SJSA1 (cell line): ENCODE measurements at regions not wholly inside any gene's neighbourhood (a gene's known extent, or its start where the extent isn't known, plus 50 kb on each side); places are given as distances from the start of the nearest gene placed in this dataset.

Source experiments
- DNase-seq, 2 experiments: peaks; one replicate each; pipeline ENCODE4 v3.0.0-alpha.2; 2015 to 2020; ENCODE audit warnings: low spot score in 2 of 2, low read depth in 1 of 2
- H3K27ac ChIP-seq: fragments of 250-450 bp; sonication (Bioruptor Pico); 2 replicates; pipeline ENCODE4 v1.5.1; 2020; ENCODE audit warnings: mild to moderate bottlenecking, moderate library complexity
- H3K27me3 ChIP-seq: fragments of 250-450 bp; sonication (Bioruptor Pico); replicated peaks from 2 replicates; pipeline ENCODE4 v1.5.1; 2020; ENCODE audit warnings: mild to moderate bottlenecking, moderate library complexity
- H3K36me3 ChIP-seq: fragments of 250-450 bp; sonication (Bioruptor Pico); 2 replicates; pipeline ENCODE4 v1.5.1; 2020; ENCODE audit warnings: mild to moderate bottlenecking
- H3K4me1 ChIP-seq: fragments of 250-450 bp; sonication (Bioruptor Pico); replicated peaks from 2 replicates; pipeline ENCODE4 v1.6.1; 2021; ENCODE audit warnings: mild to moderate bottlenecking
- H3K4me3 ChIP-seq: fragments of 250-450 bp; sonication (Bioruptor Pico); 2 replicates; pipeline ENCODE4 v1.5.1; 2020; ENCODE audit warnings: mild to moderate bottlenecking
- H3K9me3 ChIP-seq: fragments of 250-450 bp; sonication (Bioruptor Pico); replicated peaks from 2 replicates; pipeline ENCODE4 v1.5.1; 2020; ENCODE audit warnings: mild to moderate bottlenecking

DNA sequence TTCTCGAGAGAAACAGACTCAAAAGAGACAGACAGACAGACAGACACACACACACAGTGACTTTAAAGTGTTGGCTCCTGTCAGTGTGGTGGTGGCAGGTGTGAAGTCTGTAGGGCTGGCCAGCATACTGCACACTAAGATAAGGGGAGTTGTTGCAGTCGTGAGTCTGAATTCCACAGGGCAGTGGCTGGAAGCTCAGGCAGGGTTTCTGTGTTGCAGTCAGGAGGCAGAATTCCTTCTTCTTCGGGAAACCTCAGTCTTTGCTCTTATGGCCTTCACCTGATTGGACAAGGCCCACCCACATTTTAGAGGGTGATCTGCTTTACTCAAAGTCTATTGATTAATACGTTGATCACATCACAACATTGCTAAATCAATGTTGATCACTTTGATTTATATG lies 478.4 kb upstream of the HS6ST1 start:
- DNase-seq: peak in 1 of 2 experiments; percentile 19
- Histone ChIP-seq H3K36me3 (no peaks in the 10 kb centered on the region), H3K27me3 (no peaks in the 10 kb centered on the region; the same call in 1 of the 2 replicates), H3K4me1 (no peaks in the 10 kb centered on the region), H3K9me3 (no peaks in the 10 kb centered on the region), H3K27ac (no peak overlapping the region), H3K4me3 (no peak overlapping the region)

DNA sequence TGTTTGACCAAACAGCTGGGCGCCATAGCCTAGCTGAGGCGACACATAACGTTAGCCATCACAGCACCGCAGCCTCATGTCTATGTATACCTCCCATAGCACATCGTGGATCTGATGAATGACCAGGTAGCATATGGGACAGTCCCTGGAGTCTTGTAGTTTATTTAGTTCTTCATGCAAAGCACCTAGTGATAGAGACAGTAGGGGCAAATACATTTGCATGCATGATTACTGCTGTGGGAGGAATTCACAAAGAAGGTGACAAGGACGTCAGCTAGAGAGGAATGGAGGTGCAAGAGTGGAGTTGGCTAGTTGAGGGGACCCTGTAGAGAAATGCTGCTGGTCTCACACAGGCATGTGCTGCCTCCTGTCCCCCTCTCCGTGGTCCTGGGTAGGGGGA lies 478.9 kb upstream of the HS6ST1 start:
- no peaks in the 10 kb centered on the region for H3K4me1 ChIP-seq
- no peak for DNase-seq
- no peak overlapping the region for H3K27ac ChIP-seq
- H3K27me3 ChIP-seq: no peaks in the 10 kb centered on the region; the same call in 1 of the 2 replicates
- no peak overlapping the region for H3K4me3 ChIP-seq
- no peaks in the 10 kb centered on the region for H3K9me3 ChIP-seq
- H3K36me3 ChIP-seq: no peaks in the 10 kb centered on the region

DNA sequence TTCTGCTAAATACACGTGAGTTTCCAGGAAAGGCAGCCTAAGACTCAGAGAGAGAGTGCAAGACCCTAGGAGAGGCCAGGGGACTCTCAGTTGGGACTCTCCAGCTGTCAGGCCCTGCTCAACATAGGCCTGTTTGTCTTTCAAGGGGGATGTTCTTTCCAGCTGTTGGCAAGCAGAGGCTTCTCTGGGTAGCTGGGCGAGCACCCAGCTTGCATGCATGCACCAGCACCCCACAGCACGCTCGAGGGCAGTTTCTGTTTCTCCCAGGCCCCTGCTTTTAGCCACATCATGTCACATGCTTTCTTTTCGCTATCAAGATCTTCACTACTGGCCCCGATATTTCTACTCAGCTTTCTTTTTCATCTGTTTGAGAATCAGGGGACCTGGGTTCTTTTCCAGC lies 479.3 kb upstream of the HS6ST1 start:
- DNase-seq: peak in 1 of 2 experiments; percentile 26
- Histone ChIP-seq H3K4me1 (no peaks in the 10 kb centered on the region), H3K4me3 (no peak overlapping the region), H3K27me3 (no peaks in the 10 kb centered on the region; the same call in 1 of the 2 replicates), H3K27ac (no peak overlapping the region), H3K9me3 (no peaks in the 10 kb centered on the region), H3K36me3 (no peaks in the 10 kb centered on the region)

DNA sequence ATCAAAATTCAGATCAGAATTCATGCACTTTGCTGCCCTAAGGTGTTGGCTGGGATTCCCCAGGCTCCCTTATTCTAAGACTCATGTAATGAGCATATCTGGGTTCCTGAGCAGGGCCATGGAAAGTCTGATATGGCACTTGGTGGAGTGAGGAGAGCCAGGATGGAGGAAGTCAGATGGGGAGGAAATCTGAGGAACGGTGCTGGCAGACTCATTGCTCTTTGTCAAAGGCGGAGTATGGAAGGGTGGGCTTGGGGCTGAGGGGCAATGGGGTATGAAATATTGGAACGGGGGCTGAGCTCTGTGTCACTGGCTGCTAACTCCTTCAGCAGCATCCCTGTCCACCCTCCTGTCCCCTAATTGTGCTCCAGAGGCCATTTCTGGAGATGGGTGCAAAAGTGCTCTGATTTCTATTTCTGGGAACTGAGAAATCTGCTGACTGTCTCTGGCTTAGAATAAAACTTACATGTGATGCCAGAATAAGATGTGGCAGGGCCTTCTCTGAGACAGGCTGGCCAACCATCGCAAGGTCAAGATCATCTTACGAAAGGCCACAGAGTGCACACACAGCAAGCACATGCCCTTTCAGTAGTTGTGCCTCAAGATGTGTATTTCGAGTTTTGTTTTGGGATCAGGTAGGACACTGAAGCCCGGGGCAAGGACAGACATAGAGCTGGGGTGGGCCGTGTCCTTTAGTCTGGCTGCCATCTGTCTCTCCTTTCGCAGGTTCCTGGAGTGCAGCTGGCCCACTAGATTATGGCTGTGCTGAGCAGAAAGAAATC lies 480.0 kb upstream of the HS6ST1 start:
- no peaks in the 10 kb centered on the region; the same call in 1 of the 2 replicates for H3K27me3 ChIP-seq

DNA sequence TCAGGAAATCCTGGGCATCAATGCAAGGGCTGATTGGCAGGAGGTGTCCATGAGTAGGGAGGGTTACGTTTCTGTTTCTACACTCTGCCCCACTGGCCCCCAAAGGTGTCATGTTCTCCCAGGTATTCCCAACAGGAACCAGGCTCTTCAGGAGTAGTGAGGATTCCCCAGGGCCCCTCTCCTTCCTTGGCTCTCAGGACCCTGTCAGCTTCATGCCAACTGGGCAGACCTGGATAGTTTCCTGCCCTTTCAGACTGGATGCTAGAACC lies 480.6 kb upstream of the HS6ST1 start:
- H3K9me3 ChIP-seq: no peaks in the 10 kb centered on the region
- H3K27ac ChIP-seq: no peak overlapping the region
- no peaks in the 10 kb centered on the region for H3K4me1 ChIP-seq
- H3K4me3 ChIP-seq: no peak overlapping the region
- no peaks in the 10 kb centered on the region for H3K36me3 ChIP-seq
- H3K27me3 ChIP-seq: no peaks in the 10 kb centered on the region; the same call in 1 of the 2 replicates
- peak in 1 of 2 experiments; percentile 23 for DNase-seq

More for the DNA sequence above, 480.0 kb upstream of the HS6ST1 start:
- no peak overlapping the region for H3K4me3 ChIP-seq
- H3K36me3 ChIP-seq: no peaks in the 10 kb centered on the region
- no peaks in the 10 kb centered on the region for H3K4me1 ChIP-seq
- DNase-seq: peak in 1 of 2 experiments; percentile 18
- no peaks in the 10 kb centered on the region for H3K9me3 ChIP-seq
- no peak overlapping the region for H3K27ac ChIP-seq

DNA sequence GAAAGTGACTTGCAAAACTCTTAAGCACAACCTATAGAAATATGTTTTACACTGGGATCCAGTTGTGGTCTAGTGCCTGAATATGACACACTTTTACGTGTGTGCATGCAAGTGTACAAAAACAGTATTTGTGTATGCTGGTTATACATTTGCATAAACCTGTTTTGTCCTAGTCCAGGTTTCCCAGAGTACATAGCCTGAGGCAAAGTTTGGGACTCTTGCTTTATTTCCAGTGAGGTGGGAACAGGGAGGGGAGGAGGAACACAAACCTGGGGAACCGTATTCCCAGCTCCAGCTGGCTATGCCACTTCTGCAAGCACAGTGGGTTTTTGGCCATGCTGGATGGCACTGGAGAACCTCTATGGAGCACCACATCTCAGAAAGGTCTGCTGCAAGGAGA lies 481.1 kb upstream of the HS6ST1 start:
- H3K27me3 ChIP-seq: no peaks in the 10 kb centered on the region; the same call in 1 of the 2 replicates
- no peaks in the 10 kb centered on the region for H3K36me3 ChIP-seq
- H3K4me3 ChIP-seq: no peak overlapping the region
- H3K9me3 ChIP-seq: no peaks in the 10 kb centered on the region
- no peaks in the 10 kb centered on the region for H3K4me1 ChIP-seq
- no peak overlapping the region for H3K27ac ChIP-seq
- DNase-seq: no peak

DNA sequence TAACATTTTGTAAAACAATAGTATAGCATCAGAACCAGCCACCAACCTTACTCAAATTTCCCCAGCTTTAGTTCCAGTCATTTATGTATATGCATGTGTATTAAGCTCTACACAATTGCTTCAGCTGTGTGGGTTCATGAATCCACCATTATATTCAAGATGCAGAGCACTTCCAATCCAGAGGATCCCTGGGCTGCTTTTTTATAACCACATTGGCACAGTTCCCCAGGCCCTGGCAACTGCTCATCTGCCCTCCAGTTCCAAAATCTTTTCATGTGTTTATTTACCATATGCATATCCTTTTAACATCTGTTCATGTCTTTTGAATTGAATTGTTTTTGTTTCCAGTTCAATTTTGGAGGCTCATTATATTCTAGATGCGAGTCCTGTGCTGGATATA lies 482.9 kb upstream of the HS6ST1 start:
- no peaks in the 10 kb centered on the region for H3K4me1 ChIP-seq
- H3K27ac ChIP-seq: no peak overlapping the region
- no peak for DNase-seq
- no peaks in the 10 kb centered on the region; the same call in 1 of the 2 replicates for H3K27me3 ChIP-seq
- H3K4me3 ChIP-seq: no peak overlapping the region
- H3K9me3 ChIP-seq: no peaks in the 10 kb centered on the region
- no peaks in the 10 kb centered on the region for H3K36me3 ChIP-seq

DNA sequence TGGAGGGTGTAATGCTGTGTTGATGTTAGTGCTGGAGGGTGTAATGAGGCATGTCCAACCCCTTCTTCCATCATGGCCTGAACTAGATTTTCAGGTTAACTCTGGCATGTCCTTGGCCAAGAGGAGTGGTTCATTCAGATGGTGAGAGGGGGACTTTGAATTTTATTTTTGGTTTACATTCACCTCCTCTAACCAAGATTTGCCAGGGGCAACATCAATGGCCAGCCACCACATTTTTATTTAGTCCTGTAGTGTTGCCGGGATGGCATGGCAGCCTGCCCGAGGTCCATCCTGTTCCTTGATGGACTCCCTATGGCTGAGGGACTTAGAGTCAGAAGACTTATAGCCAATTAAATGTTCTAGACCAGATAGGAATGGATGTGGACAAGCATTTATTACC lies 484.6 kb upstream of the HS6ST1 start:
- H3K9me3 ChIP-seq: no peaks in the 10 kb centered on the region
- no peak overlapping the region for H3K27ac ChIP-seq
- DNase-seq: no peak
- H3K4me1 ChIP-seq: no peaks in the 10 kb centered on the region
- H3K27me3 ChIP-seq: peaks cover 2% of the 10 kb centered on the region; the same call in 1 of the 2 replicates
- H3K4me3 ChIP-seq: no peak overlapping the region
- H3K36me3 ChIP-seq: no peaks in the 10 kb centered on the region

DNA sequence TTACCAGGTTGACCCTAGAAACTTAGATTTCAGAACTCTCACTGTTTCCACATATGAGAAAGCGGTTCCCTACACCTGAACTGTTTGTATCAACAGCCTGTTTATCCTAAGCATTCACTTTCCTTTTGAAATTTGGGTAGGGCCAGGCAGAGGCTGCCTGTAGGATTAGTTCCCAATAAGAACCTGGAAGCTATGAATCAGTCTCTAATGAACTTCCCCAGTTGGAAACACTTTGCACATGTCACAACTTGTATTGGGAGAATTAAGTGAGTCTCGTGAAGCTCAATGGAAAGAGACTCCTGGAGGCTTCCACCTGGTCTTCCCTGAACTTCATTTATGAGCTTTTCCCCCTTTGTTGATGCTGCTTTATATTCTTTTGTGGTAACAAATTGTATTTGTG lies 486.6 kb upstream of the HS6ST1 start:
- DNase-seq: no peak
- H3K27me3 ChIP-seq: peaks cover 2% of the 10 kb centered on the region; the same call in 1 of the 2 replicates
- no peaks in the 10 kb centered on the region for H3K4me1 ChIP-seq
- H3K27ac ChIP-seq: no peak overlapping the region
- H3K9me3 ChIP-seq: no peaks in the 10 kb centered on the region
- no peaks in the 10 kb centered on the region for H3K36me3 ChIP-seq
- no peak overlapping the region for H3K4me3 ChIP-seq

DNA sequence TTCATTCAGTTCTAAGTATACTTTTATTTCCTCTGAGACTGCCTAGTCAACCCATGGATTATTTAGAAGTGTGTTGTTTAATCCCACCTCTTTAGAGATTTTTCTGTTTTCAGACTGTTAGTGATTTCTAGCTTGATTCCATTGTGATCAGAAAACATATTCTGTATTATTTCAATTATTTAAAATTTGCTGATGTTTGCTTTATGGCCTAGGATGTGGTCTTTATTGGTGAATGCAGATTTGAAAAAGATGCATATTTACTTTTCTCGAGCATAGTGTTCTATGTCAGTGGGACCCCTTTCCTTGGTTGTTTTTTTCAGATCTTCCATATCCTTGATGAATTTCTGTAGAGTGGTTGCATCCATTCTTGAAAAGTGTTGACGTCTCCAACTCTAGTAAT lies 487.2 kb upstream of the HS6ST1 start:
- no peaks in the 10 kb centered on the region for H3K36me3 ChIP-seq
- no peak overlapping the region for H3K4me3 ChIP-seq
- no peaks in the 10 kb centered on the region for H3K9me3 ChIP-seq
- no peaks in the 10 kb centered on the region for H3K4me1 ChIP-seq
- H3K27me3 ChIP-seq: peaks cover 2% of the 10 kb centered on the region; the same call in 1 of the 2 replicates
- no peak for DNase-seq
- no peak overlapping the region for H3K27ac ChIP-seq

DNA sequence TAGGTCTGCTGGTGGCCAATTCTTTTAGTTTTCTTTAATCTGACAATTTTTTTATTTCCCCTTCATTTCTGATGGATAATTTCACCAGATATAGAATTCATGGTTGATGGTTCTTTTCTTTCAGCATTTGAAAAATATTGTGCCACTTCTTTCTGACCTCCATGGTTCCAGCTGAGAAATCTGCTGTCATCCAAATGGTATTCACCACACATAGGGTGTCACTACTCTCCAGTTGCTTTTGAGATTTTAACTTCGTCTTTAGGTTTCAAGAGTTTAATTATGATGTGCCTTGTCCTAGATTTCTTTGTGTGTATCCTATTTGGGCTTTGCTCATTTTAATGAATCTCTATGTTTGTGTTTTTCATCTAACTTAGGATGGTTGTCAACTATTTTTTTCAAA lies 488.6 kb upstream of the HS6ST1 start:
- H3K4me3 ChIP-seq: no peak overlapping the region
- no peaks in the 10 kb centered on the region for H3K4me1 ChIP-seq
- no peaks in the 10 kb centered on the region for H3K36me3 ChIP-seq
- no peak overlapping the region for H3K27ac ChIP-seq
- H3K27me3 ChIP-seq: peaks cover 2% of the 10 kb centered on the region; the same call in 1 of the 2 replicates
- no peaks in the 10 kb centered on the region for H3K9me3 ChIP-seq
- no peak for DNase-seq

DNA sequence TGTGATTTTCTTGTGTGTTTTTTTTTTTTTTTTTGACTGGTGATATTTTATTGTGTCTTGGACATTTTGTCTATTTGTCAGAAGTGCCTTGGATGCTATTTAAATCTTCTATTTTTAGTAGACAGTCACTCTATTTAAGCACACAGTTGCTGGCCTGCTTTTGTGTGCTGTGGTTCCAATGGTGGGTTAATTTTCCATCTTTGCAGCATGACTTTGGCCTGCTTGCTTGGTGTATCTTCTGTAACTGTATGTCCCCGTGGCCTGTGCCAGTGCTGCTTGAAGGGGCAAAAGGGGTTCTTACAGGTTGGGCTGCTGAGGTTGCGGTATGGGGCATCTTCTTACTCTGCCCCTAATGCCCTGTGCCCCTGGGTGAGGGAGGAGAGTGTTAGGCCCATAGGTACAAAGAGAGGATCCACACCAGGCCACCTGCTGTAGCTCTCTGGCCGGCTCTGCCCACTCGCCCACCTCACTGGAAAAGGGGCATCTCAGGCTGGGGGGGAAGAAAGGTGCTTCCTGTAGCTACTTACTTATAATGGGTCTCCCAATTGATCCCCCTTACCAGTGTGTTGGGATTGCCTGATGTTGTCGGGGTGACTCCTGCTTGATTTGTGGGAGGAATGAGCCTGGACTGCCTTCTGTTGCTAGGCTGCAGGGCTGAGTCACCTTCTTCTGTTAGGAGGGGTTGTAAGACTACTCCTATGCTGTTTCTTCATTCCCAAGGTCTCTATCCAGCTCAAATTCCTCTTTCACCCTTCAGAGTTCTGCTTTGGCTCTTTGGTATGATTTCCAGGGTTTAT lies 490.0 kb upstream of the HS6ST1 start:
- Histone ChIP-seq H3K9me3 (no peaks in the 10 kb centered on the region), H3K4me3 (no peak overlapping the region), H3K36me3 (no peaks in the 10 kb centered on the region), H3K27me3 (0 out of 2 replicates have a peak, but pooled peaks cover 2% of the 10 kb centered on the region), H3K4me1 (no peaks in the 10 kb centered on the region), H3K27ac (no peak overlapping the region)
- DNase-seq: no peak

DNA sequence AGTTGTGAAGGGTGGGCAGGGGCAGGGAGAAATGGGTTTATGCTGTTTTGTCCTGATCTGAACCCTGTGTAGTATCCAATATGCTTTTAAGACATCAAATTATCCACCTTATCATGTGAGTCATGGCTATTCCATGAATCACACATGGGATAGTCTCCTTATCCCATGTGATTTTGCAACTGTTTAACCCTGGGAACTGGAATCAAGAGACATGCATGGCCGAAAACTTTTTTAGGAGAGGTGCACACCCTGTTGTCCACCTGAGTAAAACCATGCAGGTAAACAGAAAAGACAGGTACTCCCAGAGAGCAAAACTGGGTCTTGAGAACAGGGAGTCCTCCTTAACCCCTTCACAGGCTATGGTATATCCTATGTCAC lies 490.6 kb upstream of the HS6ST1 start:
- H3K27ac ChIP-seq: no peak overlapping the region
- no peaks in the 10 kb centered on the region for H3K9me3 ChIP-seq
- H3K36me3 ChIP-seq: no peaks in the 10 kb centered on the region
- DNase-seq: no peak
- no peak overlapping the region for H3K4me3 ChIP-seq
- H3K4me1 ChIP-seq: no peaks in the 10 kb centered on the region
- H3K27me3 ChIP-seq: peaks cover 5% of the 10 kb centered on the region; the same call in 1 of the 2 replicates

DNA sequence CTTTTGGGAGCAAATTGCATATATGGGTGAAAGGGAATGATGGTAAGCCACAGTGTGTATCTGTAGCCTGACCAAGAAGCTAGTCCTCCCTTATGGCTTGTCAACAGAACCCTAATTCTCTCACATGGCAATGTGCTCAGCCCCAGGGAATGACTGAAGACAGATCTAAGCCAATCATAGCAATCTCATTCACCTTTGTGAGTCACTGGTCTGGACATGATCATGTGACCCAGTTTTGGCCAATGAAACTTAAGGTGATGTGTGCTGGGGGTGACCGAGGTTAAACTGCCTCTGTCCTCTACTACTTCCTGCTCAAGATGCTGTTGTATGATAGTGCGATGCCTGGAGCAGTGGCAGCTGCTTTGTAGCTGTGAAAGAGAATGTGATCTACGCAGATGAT lies 491.2 kb upstream of the HS6ST1 start:
- Histone ChIP-seq H3K27ac (no peak overlapping the region), H3K36me3 (no peaks in the 10 kb centered on the region), H3K9me3 (no peaks in the 10 kb centered on the region), H3K4me3 (no peak overlapping the region), H3K4me1 (no peaks in the 10 kb centered on the region), H3K27me3 (peaks cover 6% of the 10 kb centered on the region; the same call in 1 of the 2 replicates)
- DNase-seq: no peak
